ENCODE measurements at regions not wholly inside any gene's neighbourhood (a gene's known extent, or its start where the extent isn't known, plus 50 kb on each side); places are given as distances from the start of the nearest gene placed in this dataset. TPM values are rescaled to one million over a fixed set of nuclear protein-coding genes. Genes with fewer than 3 reads are reported as not detected.
A peak's percentile ranks its signal among the peaks of the same experiment; 100 is the strongest.

GRCh38 chr6:155505608-155505989 lies 50.0 kb upstream of the NOX3 start:
- no peaks in the 10 kb centered on the region for H3K36me3 Mint-ChIP-seq (ENCODE audit: low read depth)
- no peak overlapping the region for H3K27ac Mint-ChIP-seq
- Histone ChIP-seq H3F3A (replicated peaks; ENCODE audit: low read depth) (no peaks in the 10 kb centered on the region), H3K27ac (ENCODE audit: low read depth) (no peak overlapping the region), H3K9me2 (ENCODE audit: insufficient read depth) (no peaks in the 10 kb centered on the region), H3K4me2 (no peak overlapping the region), H3K36me3 (ENCODE audit: insufficient read depth) (no peaks in the 10 kb centered on the region), H3K79me2 (replicated peaks; ENCODE audit: insufficient read depth) (no peaks in the 10 kb centered on the region), H3K4me3 (no peak overlapping the region), H3K4me1 (ENCODE audit: insufficient read depth) (no peaks in the 10 kb centered on the region), H4K20me1 (replicated peaks; ENCODE audit: insufficient read depth) (no peaks in the 10 kb centered on the region), H3K27me3 (ENCODE audit: insufficient read depth) (no peaks in the 10 kb centered on the region), H2AFZ (peak overlapping the region; percentile 85)
- peaks cover 8% of the 10 kb centered on the region; the same call in 1 of the 3 replicates for H3K9me3 Mint-ChIP-seq
- no peaks in the 10 kb centered on the region for H3K27me3 Mint-ChIP-seq (ENCODE audit: insufficient read depth, low read depth, poor library complexity)
- no peak for TF ChIP-seq POLR2AphosphoS5 (IDR thresholded peaks at IDR 0.05; ENCODE audit: low read depth)
- no peak for TF ChIP-seq JUNB (IDR thresholded peaks at IDR 0.05; ENCODE audit: unreplicated experiment)
- TF ChIP-seq, protein P1, sequence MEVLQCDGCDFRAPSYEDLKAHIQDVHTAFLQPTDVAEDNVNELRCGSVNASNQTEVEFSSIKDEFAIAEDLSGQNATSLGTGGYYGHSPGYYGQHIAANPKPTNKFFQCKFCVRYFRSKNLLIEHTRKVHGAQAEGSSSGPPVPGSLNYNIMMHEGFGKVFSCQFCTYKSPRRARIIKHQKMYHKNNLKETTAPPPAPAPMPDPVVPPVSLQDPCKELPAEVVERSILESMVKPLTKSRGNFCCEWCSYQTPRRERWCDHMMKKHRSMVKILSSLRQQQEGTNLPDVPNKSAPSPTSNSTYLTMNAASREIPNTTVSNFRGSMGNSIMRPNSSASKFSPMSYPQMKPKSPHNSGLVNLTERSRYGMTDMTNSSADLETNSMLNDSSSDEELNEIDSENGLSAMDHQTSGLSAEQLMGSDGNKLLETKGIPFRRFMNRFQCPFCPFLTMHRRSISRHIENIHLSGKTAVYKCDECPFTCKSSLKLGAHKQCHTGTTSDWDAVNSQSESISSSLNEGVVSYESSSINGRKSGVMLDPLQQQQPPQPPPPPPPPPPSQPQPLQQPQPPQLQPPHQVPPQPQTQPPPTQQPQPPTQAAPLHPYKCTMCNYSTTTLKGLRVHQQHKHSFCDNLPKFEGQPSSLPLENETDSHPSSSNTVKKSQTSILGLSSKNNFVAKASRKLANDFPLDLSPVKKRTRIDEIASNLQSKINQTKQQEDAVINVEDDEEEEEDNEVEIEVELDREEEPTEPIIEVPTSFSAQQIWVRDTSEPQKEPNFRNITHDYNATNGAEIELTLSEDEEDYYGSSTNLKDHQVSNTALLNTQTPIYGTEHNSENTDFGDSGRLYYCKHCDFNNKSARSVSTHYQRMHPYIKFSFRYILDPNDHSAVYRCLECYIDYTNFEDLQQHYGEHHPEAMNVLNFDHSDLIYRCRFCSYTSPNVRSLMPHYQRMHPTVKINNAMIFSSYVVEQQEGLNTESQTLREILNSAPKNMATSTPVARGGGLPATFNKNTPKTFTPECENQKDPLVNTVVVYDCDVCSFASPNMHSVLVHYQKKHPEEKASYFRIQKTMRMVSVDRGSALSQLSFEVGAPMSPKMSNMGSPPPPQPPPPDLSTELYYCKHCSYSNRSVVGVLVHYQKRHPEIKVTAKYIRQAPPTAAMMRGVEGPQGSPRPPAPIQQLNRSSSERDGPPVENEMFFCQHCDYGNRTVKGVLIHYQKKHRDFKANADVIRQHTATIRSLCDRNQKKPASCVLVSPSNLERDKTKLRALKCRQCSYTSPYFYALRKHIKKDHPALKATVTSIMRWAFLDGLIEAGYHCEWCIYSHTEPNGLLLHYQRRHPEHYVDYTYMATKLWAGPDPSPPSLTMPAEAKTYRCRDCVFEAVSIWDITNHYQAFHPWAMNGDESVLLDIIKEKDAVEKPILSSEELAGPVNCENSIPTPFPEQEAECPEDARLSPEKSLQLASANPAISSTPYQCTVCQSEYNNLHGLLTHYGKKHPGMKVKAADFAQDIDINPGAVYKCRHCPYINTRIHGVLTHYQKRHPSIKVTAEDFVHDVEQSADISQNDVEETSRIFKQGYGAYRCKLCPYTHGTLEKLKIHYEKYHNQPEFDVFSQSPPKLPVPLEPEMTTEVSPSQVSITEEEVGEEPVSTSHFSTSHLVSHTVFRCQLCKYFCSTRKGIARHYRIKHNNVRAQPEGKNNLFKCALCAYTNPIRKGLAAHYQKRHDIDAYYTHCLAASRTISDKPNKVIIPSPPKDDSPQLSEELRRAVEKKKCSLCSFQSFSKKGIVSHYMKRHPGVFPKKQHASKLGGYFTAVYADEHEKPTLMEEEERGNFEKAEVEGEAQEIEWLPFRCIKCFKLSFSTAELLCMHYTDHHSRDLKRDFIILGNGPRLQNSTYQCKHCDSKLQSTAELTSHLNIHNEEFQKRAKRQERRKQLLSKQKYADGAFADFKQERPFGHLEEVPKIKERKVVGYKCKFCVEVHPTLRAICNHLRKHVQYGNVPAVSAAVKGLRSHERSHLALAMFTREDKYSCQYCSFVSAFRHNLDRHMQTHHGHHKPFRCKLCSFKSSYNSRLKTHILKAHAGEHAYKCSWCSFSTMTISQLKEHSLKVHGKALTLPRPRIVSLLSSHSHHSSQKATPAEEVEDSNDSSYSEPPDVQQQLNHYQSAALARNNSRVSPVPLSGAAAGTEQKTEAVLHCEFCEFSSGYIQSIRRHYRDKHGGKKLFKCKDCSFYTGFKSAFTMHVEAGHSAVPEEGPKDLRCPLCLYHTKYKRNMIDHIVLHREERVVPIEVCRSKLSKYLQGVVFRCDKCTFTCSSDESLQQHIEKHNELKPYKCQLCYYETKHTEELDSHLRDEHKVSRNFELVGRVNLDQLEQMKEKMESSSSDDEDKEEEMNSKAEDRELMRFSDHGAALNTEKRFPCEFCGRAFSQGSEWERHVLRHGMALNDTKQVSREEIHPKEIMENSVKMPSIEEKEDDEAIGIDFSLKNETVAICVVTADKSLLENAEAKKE (CRISPR knock-in tag; IDR thresholded peaks at IDR 0.05), result no peak
- TF ChIP-seq, protein P2, sequence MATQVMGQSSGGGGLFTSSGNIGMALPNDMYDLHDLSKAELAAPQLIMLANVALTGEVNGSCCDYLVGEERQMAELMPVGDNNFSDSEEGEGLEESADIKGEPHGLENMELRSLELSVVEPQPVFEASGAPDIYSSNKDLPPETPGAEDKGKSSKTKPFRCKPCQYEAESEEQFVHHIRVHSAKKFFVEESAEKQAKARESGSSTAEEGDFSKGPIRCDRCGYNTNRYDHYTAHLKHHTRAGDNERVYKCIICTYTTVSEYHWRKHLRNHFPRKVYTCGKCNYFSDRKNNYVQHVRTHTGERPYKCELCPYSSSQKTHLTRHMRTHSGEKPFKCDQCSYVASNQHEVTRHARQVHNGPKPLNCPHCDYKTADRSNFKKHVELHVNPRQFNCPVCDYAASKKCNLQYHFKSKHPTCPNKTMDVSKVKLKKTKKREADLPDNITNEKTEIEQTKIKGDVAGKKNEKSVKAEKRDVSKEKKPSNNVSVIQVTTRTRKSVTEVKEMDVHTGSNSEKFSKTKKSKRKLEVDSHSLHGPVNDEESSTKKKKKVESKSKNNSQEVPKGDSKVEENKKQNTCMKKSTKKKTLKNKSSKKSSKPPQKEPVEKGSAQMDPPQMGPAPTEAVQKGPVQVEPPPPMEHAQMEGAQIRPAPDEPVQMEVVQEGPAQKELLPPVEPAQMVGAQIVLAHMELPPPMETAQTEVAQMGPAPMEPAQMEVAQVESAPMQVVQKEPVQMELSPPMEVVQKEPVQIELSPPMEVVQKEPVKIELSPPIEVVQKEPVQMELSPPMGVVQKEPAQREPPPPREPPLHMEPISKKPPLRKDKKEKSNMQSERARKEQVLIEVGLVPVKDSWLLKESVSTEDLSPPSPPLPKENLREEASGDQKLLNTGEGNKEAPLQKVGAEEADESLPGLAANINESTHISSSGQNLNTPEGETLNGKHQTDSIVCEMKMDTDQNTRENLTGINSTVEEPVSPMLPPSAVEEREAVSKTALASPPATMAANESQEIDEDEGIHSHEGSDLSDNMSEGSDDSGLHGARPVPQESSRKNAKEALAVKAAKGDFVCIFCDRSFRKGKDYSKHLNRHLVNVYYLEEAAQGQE (IDR thresholded peaks at IDR 0.05; ENCODE audit: unreplicated experiment), result no peak
- TF ChIP-seq CTCF (conservative IDR thresholded peaks at IDR 0.05; ENCODE audit: low read depth in 2 of 2), result no peak
- TF ChIP-seq ZNF114 (CRISPR knock-in tag; IDR thresholded peaks at IDR 0.05), result no peak
- ATAC-seq, result no peak
- no peak overlapping the region for H3K4me3 Mint-ChIP-seq
- no peaks in the 10 kb centered on the region for H3K4me1 Mint-ChIP-seq
- no peak for DNase-seq (ENCODE audit: low spot score)

MicroRNAs encoded in the stretch of these regions (microRNA counts, 767-probe panel; counts per million panel counts)
- not detected for microRNA hsa-miR-1202

Small RNAs in the stretch of these regions (microRNA-seq; reads per million reads assigned to microRNA genes)
- not detected for gene MIR1202

Small RNAs in the stretch of these regions (small RNA-seq; reads per million reads assigned to genes)
- gene MIR1202 (ENCODE audit: low replicate concordance) (not detected), gene RNU7-152P (ENCODE audit: low replicate concordance) (not detected), gene SNORD28B (ENCODE audit: low replicate concordance) (0.35 reads per million, percentile 19 among the genes with 10 or more reads in this experiment)

Measured in GM23338 (cell line).